PFSK-1 (cell line): ENCODE measurements at regions not wholly inside any gene's neighbourhood (a gene's known extent, or its start where the extent isn't known, plus 50 kb on each side); places are given as distances from the start of the nearest gene placed in this dataset.

Experiments
- FOXP2 ChIP-seq: optimal IDR thresholded peaks from 2 replicates; pipeline ENCODE3; 2011; ENCODE audit warnings: borderline replicate concordance, control low read depth, inconsistent platforms; ENCODE audit not compliant: insufficient read depth; ENCODE audit errors: extremely low read length, extremely low read depth
- POLR2AphosphoS5 ChIP-seq: IDR thresholded peaks from 2 replicates; pipeline ENCODE4 v1.6.1; 2012; ENCODE audit warnings: low read depth, mild to moderate bottlenecking, control low read depth, low read length, moderate library complexity
- REST ChIP-seq, 2 experiments: IDR thresholded peaks; 2 replicates each; pipeline versions ENCODE4 v1.6.1 to v1.8.0; 2011 to 2012; ENCODE audit warnings: low read depth in 2 of 2, low read length in 2 of 2, control low read depth in 1 of 2, inconsistent platforms in 1 of 2, mild to moderate bottlenecking in 1 of 2, moderate library complexity in 1 of 2; ENCODE audit not compliant: insufficient read depth in 1 of 2
- SIN3A ChIP-seq: IDR thresholded peaks from 2 replicates; pipeline ENCODE4 v1.6.1; 2012; ENCODE audit warnings: mild to moderate bottlenecking, low read length, moderate library complexity, borderline replicate concordance; ENCODE audit not compliant: insufficient read depth
- TAF1 ChIP-seq: IDR thresholded peaks from 2 replicates; pipeline ENCODE4 v1.6.1; 2012; ENCODE audit warnings: low read length, control low read depth, borderline replicate concordance; ENCODE audit not compliant: insufficient read depth

- TF ChIP-seq TAF1 (no peak), POLR2AphosphoS5 (no peak), SIN3A (no peak), REST (IDR thresholded peaks at IDR 0.05; ENCODE audit: insufficient read depth in 1 of 2, low read depth in 2 of 2, low read length in 2 of 2) (no peak), FOXP2 (no peak)
Observed at GRCh38 chr11:36929401-36929800, 331.4 kb upstream of the RAG2 start.
